GM18499 (cell line): ENCODE measurements at regions not wholly inside any gene's neighbourhood (a gene's known extent, or its start where the extent isn't known, plus 50 kb on each side); places are given as distances from the start of the nearest gene placed in this dataset.
"Not testable (repeated sequence)": the region's sequence is repeated elsewhere in the genome, so short reads cannot be mapped to it uniquely, and the experiment has no call there.

Experiments used
- ATAC-seq: cut with Tn5 transposase; IDR thresholded peaks from one replicate; pipeline ENCODE4 v1.9.1; 2021; ENCODE audit warnings: moderate number of reproducible peaks; ENCODE audit not compliant: insufficient read depth, unreplicated experiment

- ATAC-seq = no peak
Measured at GRCh38 chr5:99378443-99378842, 449.6 kb upstream of the CHD1 start.

GRCh38 chr5:99369797-99370593 is 441.2 kb upstream of the CHD1 start:
- ATAC-seq = no peak

- ATAC-seq = no peak
Measured at GRCh38 chr5:99368726-99369125, 439.9 kb upstream of the CHD1 start.

- ATAC-seq = no peak
Measured at GRCh38 chr5:99355881-99356280, 427.1 kb upstream of the CHD1 start.

- ATAC-seq = no peak
Measured at GRCh38 chr5:99349787-99350186, 421.0 kb upstream of the CHD1 start.

GRCh38 chr5:99348597-99348996 is 419.8 kb upstream of the CHD1 start:
- ATAC-seq = no peak

- not testable (repeated sequence) for ATAC-seq
Measured at GRCh38 chr5:99339758-99340157, 411.0 kb upstream of the CHD1 start.

GRCh38 chr5:99334936-99335335 is 406.1 kb upstream of the CHD1 start:
- ATAC-seq = no peak

- ATAC-seq = no peak
Measured at GRCh38 chr5:99331061-99331460, 402.3 kb upstream of the CHD1 start.

GRCh38 chr5:99320436-99320835 is 391.6 kb upstream of the CHD1 start:
- ATAC-seq = no peak

- no peak for ATAC-seq
Measured at GRCh38 chr5:99317136-99317535, 388.3 kb upstream of the CHD1 start.

GRCh38 chr5:99316484-99316883 is 387.7 kb upstream of the CHD1 start:
- no peak for ATAC-seq

GRCh38 chr5:99315413-99316183 is 386.8 kb upstream of the CHD1 start:
- no peak for ATAC-seq

GRCh38 chr5:99314721-99315120 is 385.9 kb upstream of the CHD1 start:
- no peak for ATAC-seq

GRCh38 chr5:99308131-99308530 is 379.3 kb upstream of the CHD1 start:
- ATAC-seq = no peak

GRCh38 chr5:99305045-99305580 is 376.3 kb upstream of the CHD1 start:
- no peak for ATAC-seq

- ATAC-seq = no peak
Measured at GRCh38 chr5:99285606-99286005, 356.8 kb upstream of the CHD1 start.

- no peak for ATAC-seq
Measured at GRCh38 chr5:99275128-99275527, 346.3 kb upstream of the CHD1 start.

- ATAC-seq = no peak
Measured at GRCh38 chr5:99272576-99272975, 343.8 kb upstream of the CHD1 start.

GRCh38 chr5:99258819-99259218 is 330.0 kb upstream of the CHD1 start:
- no peak for ATAC-seq

GRCh38 chr5:99248066-99248465 is 319.3 kb upstream of the CHD1 start:
- ATAC-seq = no peak
